ENCODE measurements at regions not wholly inside any gene's neighbourhood (a gene's known extent, or its start where the extent isn't known, plus 50 kb on each side); places are given as distances from the start of the nearest gene placed in this dataset.

GRCh38 chr4:84028340-84028739 lies 470.8 kb downstream of the NKX6-1 start:
- no peak for TF ChIP-seq SIN3A (IDR thresholded peaks at IDR 0.05; ENCODE audit: borderline replicate concordance, insufficient read depth, low read length)
- TF ChIP-seq TAF1 (IDR thresholded peaks at IDR 0.05; ENCODE audit: borderline replicate concordance, insufficient read depth, low read length), result no peak
- no peak for TF ChIP-seq REST (IDR thresholded peaks at IDR 0.05; ENCODE audit: insufficient read depth in 1 of 2, low read depth in 2 of 2, low read length in 2 of 2)
- TF ChIP-seq POLR2AphosphoS5 (IDR thresholded peaks at IDR 0.05; ENCODE audit: low read depth, low read length), result no peak

All from PFSK-1 (cell line).